Mucosa of rectum (tissue), 2 donors: ENCODE measurements at regions not wholly inside any gene's neighbourhood (a gene's known extent, or its start where the extent isn't known, plus 50 kb on each side); places are given as distances from the start of the nearest gene placed in this dataset.

Experiments used
- H3K27ac ChIP-seq, 2 donors: one replicate each; pipeline ENCODE4 v1.7.0; 2013; ENCODE audit warnings: inconsistent platforms in 2 of 2, low read depth in 2 of 2, low read length in 2 of 2
- H3K27me3 ChIP-seq, 2 donors: one replicate each; pipeline ENCODE4 v1.7.0; 2013; ENCODE audit warnings: low read length in 2 of 2; ENCODE audit not compliant: control insufficient read depth in 2 of 2, insufficient read depth in 2 of 2
- H3K36me3 ChIP-seq, 2 donors: one replicate each; pipeline ENCODE4 v1.7.0; 2013; ENCODE audit warnings: low read length in 2 of 2; ENCODE audit not compliant: control insufficient read depth in 2 of 2, insufficient read depth in 2 of 2
- H3K4me1 ChIP-seq, 2 donors: one replicate each; pipeline ENCODE4 v1.7.0; 2013; ENCODE audit warnings: low read length in 2 of 2, mild to moderate bottlenecking in 1 of 2; ENCODE audit not compliant: control insufficient read depth in 2 of 2, insufficient read depth in 2 of 2
- H3K4me3 ChIP-seq, 2 donors: one replicate each; pipeline ENCODE4 v1.7.0; 2013; ENCODE audit warnings: low read length in 2 of 2
- H3K9ac ChIP-seq, 2 donors: one replicate each; pipeline ENCODE4 v1.7.0; 2013; ENCODE audit warnings: low read length in 2 of 2, low read depth in 1 of 2, mild to moderate bottlenecking in 1 of 2
- H3K9me3 ChIP-seq, 2 donors: one replicate each; pipeline ENCODE4 v1.7.0; 2013; ENCODE audit warnings: low read length in 2 of 2; ENCODE audit not compliant: control insufficient read depth in 2 of 2
- donor health status: healthy.
- donor health status: Normal muscosa, but diverticular disease.

GRCh38 chrX:68892651-68893050, 63.8 kb downstream of the EFNB1 start:
- Histone ChIP-seq H3K9ac (no peak overlapping the region), H3K27ac (no peak overlapping the region), H3K9me3 (no peaks in the 10 kb centered on the region), H3K4me3 (no peak overlapping the region), H3K36me3 (no peaks in the 10 kb centered on the region), H3K27me3 (no peaks in the 10 kb centered on the region), H3K4me1 (peaks cover 10 to 17% of the 10 kb centered on the region in 2 donors)

GRCh38 chrX:68892134-68892533, 63.3 kb downstream of the EFNB1 start:
- H3K9me3 ChIP-seq = no peaks in the 10 kb centered on the region
- no peaks in the 10 kb centered on the region for H3K27me3 ChIP-seq
- H3K9ac ChIP-seq = no peak overlapping the region
- no peaks in the 10 kb centered on the region for H3K36me3 ChIP-seq
- H3K27ac ChIP-seq = no peak overlapping the region
- H3K4me1 ChIP-seq = peaks cover 10 to 17% of the 10 kb centered on the region in 2 donors
- H3K4me3 ChIP-seq = no peak overlapping the region
